Epidermal melanocyte (primary cell): ENCODE measurements at regions not wholly inside any gene's neighbourhood (a gene's known extent, or its start where the extent isn't known, plus 50 kb on each side); places are given as distances from the start of the nearest gene placed in this dataset.

Experiments used
- DNase-seq: peaks from one replicate; pipeline ENCODE4 v3.0.0; 2011; ENCODE audit warnings: low spot score; ENCODE audit not compliant: insufficient read length

GRCh38 chr11:70605846-70606245 is 207.5 kb downstream of the CTTN start:
- DNase-seq: no peak

GRCh38 chr11:70606248-70606950 is 208.1 kb downstream of the CTTN start:
- no peak for DNase-seq

- DNase-seq: no peak
Observed at GRCh38 chr11:70606951-70607330, 208.6 kb downstream of the CTTN start.

- no peak for DNase-seq
Observed at GRCh38 chr11:70607561-70607960, 209.2 kb downstream of the CTTN start.

GRCh38 chr11:70608568-70609470 is 210.5 kb downstream of the CTTN start:
- no peak for DNase-seq

- DNase-seq: peak; percentile 86
Observed at GRCh38 chr11:70610566-70611565, 212.5 kb downstream of the CTTN start.

GRCh38 chr11:70611821-70612220 is 213.5 kb downstream of the CTTN start:
- no peak for DNase-seq

- DNase-seq: no peak
Observed at GRCh38 chr11:70612459-70613141, 214.3 kb downstream of the CTTN start.

GRCh38 chr11:70614034-70614681 is 215.8 kb downstream of the CTTN start:
- DNase-seq: no peak

- no peak for DNase-seq
Observed at GRCh38 chr11:70615036-70615875, 216.9 kb downstream of the CTTN start.

- no peak for DNase-seq
Observed at GRCh38 chr11:70616317-70616716, 218.0 kb downstream of the CTTN start.

GRCh38 chr11:70616938-70617654 is 218.8 kb downstream of the CTTN start:
- DNase-seq: no peak

- DNase-seq: no peak
Observed at GRCh38 chr11:70618431-70619101, 220.2 kb downstream of the CTTN start.

GRCh38 chr11:70619591-70619990 is 221.3 kb downstream of the CTTN start:
- no peak for DNase-seq

GRCh38 chr11:70620510-70621184 is 222.3 kb downstream of the CTTN start:
- no peak for DNase-seq

- DNase-seq: no peak
Observed at GRCh38 chr11:70621241-70621640, 222.9 kb downstream of the CTTN start.

- no peak for DNase-seq
Observed at GRCh38 chr11:70622091-70622490, 223.8 kb downstream of the CTTN start.
